GM10266 (cell line): ENCODE measurements at regions not wholly inside any gene's neighbourhood (a gene's known extent, or its start where the extent isn't known, plus 50 kb on each side); places are given as distances from the start of the nearest gene placed in this dataset.

Source experiments
- DNase-seq: peaks from one replicate; pipeline ENCODE4 v3.0.0; 2012; ENCODE audit errors: extremely low spot score
- CTCF ChIP-seq: IDR thresholded peaks from 2 replicates; pipeline ENCODE4 v1.5.1; 2012; ENCODE audit warnings: mild to moderate bottlenecking, low read depth; ENCODE audit not compliant: control insufficient read depth, insufficient read depth; ENCODE audit errors: missing control alignments

DNA sequence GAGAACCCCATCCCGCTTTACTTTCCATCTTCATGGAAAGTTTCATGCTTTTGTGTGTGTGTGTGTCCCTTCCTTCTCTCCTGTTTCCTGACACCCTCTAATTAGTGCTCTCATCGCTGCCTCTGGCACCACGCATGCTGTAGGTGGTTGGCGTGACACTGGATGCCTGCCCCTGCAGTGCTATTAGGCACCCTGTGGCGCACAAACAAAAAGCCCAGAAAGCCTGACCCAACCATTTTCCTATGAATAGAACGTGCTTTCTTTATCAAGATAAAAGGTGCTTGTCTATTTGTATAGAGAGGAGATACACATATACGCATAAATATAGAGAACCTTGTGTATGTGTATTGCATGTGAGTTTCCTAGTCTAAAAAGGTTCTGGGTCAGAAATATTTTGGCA is 120.8 kb upstream of the CDCA7L start:
- no peak for DNase-seq
- no peak for TF ChIP-seq CTCF

DNA sequence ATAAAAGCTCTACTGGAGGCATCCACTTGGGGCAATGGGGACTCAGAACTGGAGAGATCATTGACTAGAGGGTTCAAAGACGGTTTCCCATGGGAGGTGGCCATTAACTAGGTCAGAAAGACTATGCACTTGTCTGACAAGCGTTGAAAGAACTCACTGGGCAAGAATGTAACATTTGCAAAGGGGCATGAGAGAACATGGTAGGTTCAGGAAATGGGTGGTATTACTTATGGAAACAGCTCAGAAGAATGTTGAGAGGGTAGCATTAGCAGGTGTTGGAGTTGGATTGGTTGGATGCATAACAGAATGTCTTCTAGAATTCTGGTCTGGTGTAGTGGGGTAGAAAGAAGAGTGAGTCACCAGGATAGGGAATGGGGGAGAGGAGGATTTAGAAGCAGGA is 119.1 kb upstream of the CDCA7L start:
- no peak for TF ChIP-seq CTCF
- DNase-seq, result no peak

GRCh38 chr7:22061775-22062174 is 116.1 kb upstream of the CDCA7L start:
- no peak for DNase-seq
- TF ChIP-seq CTCF, result no peak

DNA sequence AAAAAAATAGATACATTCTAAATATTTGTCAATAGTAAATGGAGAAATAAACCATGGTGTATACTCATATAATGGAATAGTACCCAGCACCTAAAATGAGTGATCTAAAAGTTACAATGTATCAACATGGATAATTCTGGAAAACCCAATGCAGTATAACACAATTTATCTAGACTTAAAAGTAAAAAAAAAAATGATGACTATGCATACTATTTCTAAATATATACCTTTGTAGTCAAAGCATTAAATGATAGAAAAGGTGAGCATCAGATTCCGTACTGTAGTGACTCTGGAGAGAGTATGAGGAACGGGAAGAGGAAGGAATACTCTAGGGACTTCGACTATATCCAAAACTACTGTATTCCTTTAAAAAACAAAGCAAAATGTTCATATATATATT is 115.2 kb upstream of the CDCA7L start:
- DNase-seq, result no peak
- no peak for TF ChIP-seq CTCF

DNA sequence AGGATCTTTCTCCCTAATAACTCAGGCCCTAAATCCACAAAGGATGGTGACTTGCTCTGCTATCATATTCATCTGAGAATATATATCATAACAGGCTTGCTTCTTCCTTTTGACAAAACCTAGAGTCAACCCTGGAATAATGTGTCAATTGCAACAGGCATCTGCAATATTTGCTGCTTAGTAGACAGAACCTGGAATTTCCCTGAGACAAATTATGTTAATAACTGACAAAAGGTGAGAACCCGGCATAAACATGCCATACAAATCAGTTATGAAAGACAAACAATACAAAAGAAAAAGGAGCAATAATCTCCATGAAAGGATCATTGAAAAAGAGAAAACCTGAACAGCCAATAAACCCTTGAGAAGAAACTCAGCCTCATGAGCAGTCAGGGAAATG is 114.5 kb upstream of the CDCA7L start:
- DNase-seq, result no peak
- TF ChIP-seq CTCF, result no peak

GRCh38 chr7:22055226-22055625 is 109.5 kb upstream of the CDCA7L start:
- no peak for DNase-seq
- TF ChIP-seq CTCF, result no peak

GRCh38 chr7:22052674-22053365 is 107.1 kb upstream of the CDCA7L start:
- no peak for TF ChIP-seq CTCF
- DNase-seq, result no peak
